ENCODE measurements at regions not wholly inside any gene's neighbourhood (a gene's known extent, or its start where the extent isn't known, plus 50 kb on each side); places are given as distances from the start of the nearest gene placed in this dataset.

GRCh38 chr3:18650731-18651130 lies 225.6 kb upstream of the SATB1 start:
- ChIA-PET CTCF (ENCODE audit: partially characterized antibody) (no interaction called here), POLR2A (ENCODE audit: partially characterized antibody) (no interaction called here)
- no peak overlapping the region for H3K27ac ChIP-seq (ENCODE audit: low read depth, low read length)
- H3K79me2 ChIP-seq (ENCODE audit: control insufficient read depth in 1 of 2, insufficient read depth in 2 of 2, low read length in 2 of 2): no peaks in the 10 kb centered on the region
- H2BK20ac ChIP-seq (ENCODE audit: low read length): no peak overlapping the region
- H3K56ac ChIP-seq (replicated peaks; ENCODE audit: insufficient read length, low read depth, low read length): no peak overlapping the region
- no peak overlapping the region for H2BK120ac ChIP-seq (replicated peaks; ENCODE audit: low read depth, low read length)
- H3K27me3 ChIP-seq (replicated peaks in 1 of 4; ENCODE audit: control insufficient read depth in 3 of 4, extremely low read depth in 1 of 4, insufficient read depth in 3 of 4, low read length in 3 of 4): no peaks in the 10 kb centered on the region
- 96% methylated on average over 5 of the region's 5 CpGs; no CpG with 5 or more reads in 1 of the 2 experiments for WGBS, 2 experiments (ENCODE audit: extremely low coverage in 1 of 2, insufficient coverage in 1 of 2, insufficient read length in 1 of 2, insufficient replicate concordance in 2 of 2, low coverage in 1 of 2, low lambda C conversion rate in 2 of 2, missing lambda C conversion rate in 1 of 2)
- no peak overlapping the region for H4K8ac ChIP-seq (ENCODE audit: extremely low read depth, insufficient read depth, low read length)
- no peak overlapping the region for H2BK5ac ChIP-seq (ENCODE audit: low read depth, low read length)
- no peak overlapping the region for H3K23ac ChIP-seq (ENCODE audit: insufficient read length)
- no peak overlapping the region for H3K9ac ChIP-seq (replicated peaks in 1 of 4; ENCODE audit: extremely low read depth in 1 of 4, low read depth in 3 of 4, low read length in 3 of 4)
- DNase-seq (ENCODE audit: low read depth in 1 of 2, low spot score in 2 of 2) (no peak), FAIRE-seq (no peak)
- H4K5ac ChIP-seq (ENCODE audit: insufficient read length, low read depth, low read length): no peak overlapping the region
- H3K36me3 ChIP-seq (ENCODE audit: control insufficient read depth in 2 of 4, insufficient read depth in 4 of 4, low read length in 3 of 4): no peaks in the 10 kb centered on the region
- no peak overlapping the region for H2AK5ac ChIP-seq (ENCODE audit: low read depth, low read length)
- H3K9me3 ChIP-seq (ENCODE audit: insufficient read depth in 2 of 2, low read depth in 1 of 2, low read length in 1 of 2): no peaks in the 10 kb centered on the region
- H3K18ac ChIP-seq (ENCODE audit: extremely low read depth, low read length): no peak overlapping the region
- no peaks in the 10 kb centered on the region for H3K23me2 ChIP-seq (ENCODE audit: low read depth, low read length)
- H4K91ac ChIP-seq (replicated peaks; ENCODE audit: insufficient read length, low read length): no peak overlapping the region
- H3K4me3 ChIP-seq (ENCODE audit: extremely low read depth in 1 of 4, insufficient read depth in 2 of 4, low read depth in 3 of 4, low read length in 4 of 4): no peak overlapping the region
- no peaks in the 10 kb centered on the region for H3K79me1 ChIP-seq (ENCODE audit: low read depth, low read length)
- no peak overlapping the region for H2BK12ac ChIP-seq (ENCODE audit: low read depth, low read length)
- no peak overlapping the region for H2AFZ ChIP-seq (ENCODE audit: low read length)
- H3K4me2 ChIP-seq (ENCODE audit: insufficient read depth in 1 of 2, low read depth in 2 of 2, low read length in 2 of 2): no peak overlapping the region
- H4K20me1 ChIP-seq (replicated peaks in 1 of 2; ENCODE audit: control insufficient read depth in 1 of 2, insufficient read depth in 2 of 2, low read length in 2 of 2): no peaks in the 10 kb centered on the region
- no peaks in the 10 kb centered on the region for H3K4me1 ChIP-seq (replicated peaks in 1 of 4; ENCODE audit: control insufficient read depth in 3 of 4, insufficient read depth in 4 of 4, low read length in 3 of 4)
- no peak overlapping the region for H2BK15ac ChIP-seq (ENCODE audit: low read length)
- no peak overlapping the region for H3K4ac ChIP-seq (replicated peaks; ENCODE audit: insufficient read length, low read depth, low read length)
- H3K14ac ChIP-seq (ENCODE audit: insufficient read length): no peak overlapping the region
- TF ChIP-seq, protein P1, sequence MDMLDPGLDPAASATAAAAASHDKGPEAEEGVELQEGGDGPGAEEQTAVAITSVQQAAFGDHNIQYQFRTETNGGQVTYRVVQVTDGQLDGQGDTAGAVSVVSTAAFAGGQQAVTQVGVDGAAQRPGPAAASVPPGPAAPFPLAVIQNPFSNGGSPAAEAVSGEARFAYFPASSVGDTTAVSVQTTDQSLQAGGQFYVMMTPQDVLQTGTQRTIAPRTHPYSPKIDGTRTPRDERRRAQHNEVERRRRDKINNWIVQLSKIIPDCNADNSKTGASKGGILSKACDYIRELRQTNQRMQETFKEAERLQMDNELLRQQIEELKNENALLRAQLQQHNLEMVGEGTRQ (IDR thresholded peaks at IDR 0.05; ENCODE audit: low read length): no peak
- TF ChIP-seq BRCA1 (IDR thresholded peaks at IDR 0.05; ENCODE audit: low read depth, low read length) (no peak), SRF (IDR thresholded peaks at IDR 0.05; ENCODE audit: low read depth, low read length) (no peak), RXRA (IDR thresholded peaks at IDR 0.05; ENCODE audit: insufficient read depth, low read depth, low read length) (no peak), CHD2 (IDR thresholded peaks at IDR 0.05; ENCODE audit: low read length) (no peak)
- TF ChIP-seq, protein P2, sequence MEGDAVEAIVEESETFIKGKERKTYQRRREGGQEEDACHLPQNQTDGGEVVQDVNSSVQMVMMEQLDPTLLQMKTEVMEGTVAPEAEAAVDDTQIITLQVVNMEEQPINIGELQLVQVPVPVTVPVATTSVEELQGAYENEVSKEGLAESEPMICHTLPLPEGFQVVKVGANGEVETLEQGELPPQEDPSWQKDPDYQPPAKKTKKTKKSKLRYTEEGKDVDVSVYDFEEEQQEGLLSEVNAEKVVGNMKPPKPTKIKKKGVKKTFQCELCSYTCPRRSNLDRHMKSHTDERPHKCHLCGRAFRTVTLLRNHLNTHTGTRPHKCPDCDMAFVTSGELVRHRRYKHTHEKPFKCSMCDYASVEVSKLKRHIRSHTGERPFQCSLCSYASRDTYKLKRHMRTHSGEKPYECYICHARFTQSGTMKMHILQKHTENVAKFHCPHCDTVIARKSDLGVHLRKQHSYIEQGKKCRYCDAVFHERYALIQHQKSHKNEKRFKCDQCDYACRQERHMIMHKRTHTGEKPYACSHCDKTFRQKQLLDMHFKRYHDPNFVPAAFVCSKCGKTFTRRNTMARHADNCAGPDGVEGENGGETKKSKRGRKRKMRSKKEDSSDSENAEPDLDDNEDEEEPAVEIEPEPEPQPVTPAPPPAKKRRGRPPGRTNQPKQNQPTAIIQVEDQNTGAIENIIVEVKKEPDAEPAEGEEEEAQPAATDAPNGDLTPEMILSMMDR (IDR thresholded peaks at IDR 0.05; ENCODE audit: control extremely low read depth in 1 of 3, insufficient read depth in 1 of 3, low read depth in 1 of 3, low read length in 3 of 3): no peak

Measured in H1 (cell line).